GM23338 (cell line): ENCODE measurements at regions not wholly inside any gene's neighbourhood (a gene's known extent, or its start where the extent isn't known, plus 50 kb on each side); places are given as distances from the start of the nearest gene placed in this dataset.

ENCODE experiments used
- ATAC-seq: fragments of 200-7000 bp; cut with Tn5 transposase; 3 replicates; pipeline ENCODE4 v1.9.1; 2020
- DNase-seq: peaks from one replicate; pipeline ENCODE4 v3.0.0-alpha.2; 2015; ENCODE audit warnings: low spot score
- H2AFZ ChIP-seq: fragments of 200-600 bp; sonication (generic); 2 replicates; pipeline ENCODE4 v1.8.0; 2016; ENCODE audit warnings: antibody characterized with exemption, mild to moderate bottlenecking, moderate library complexity
- H3F3A ChIP-seq: fragments of 200-600 bp; sonication (generic); replicated peaks from 2 replicates; pipeline ENCODE4 v1.8.0; 2017; ENCODE audit warnings: antibody characterized with exemption, mixed run types, low read depth
- H3K27ac ChIP-seq: fragments of 200-600 bp; sonication (generic); 2 replicates; pipeline ENCODE4 v1.6.1; 2016; ENCODE audit warnings: low read depth
- H3K27me3 ChIP-seq: fragments of 200-600 bp; sonication (generic); 2 replicates; pipeline ENCODE4 v1.8.0; 2016; ENCODE audit warnings: mild to moderate bottlenecking, mixed run types, moderate library complexity; ENCODE audit not compliant: insufficient read depth
- H3K36me3 ChIP-seq: fragments of 200-600 bp; sonication (generic); 2 replicates; pipeline ENCODE4 v1.8.0; 2016; ENCODE audit warnings: mild to moderate bottlenecking; ENCODE audit not compliant: insufficient read depth
- H3K4me1 ChIP-seq: fragments of 200-600 bp; sonication (generic); 2 replicates; pipeline ENCODE4 v1.8.0; 2016; ENCODE audit warnings: mild to moderate bottlenecking, moderate library complexity; ENCODE audit not compliant: insufficient read depth
- H3K4me2 ChIP-seq: fragments of 200-600 bp; sonication (generic); 2 replicates; pipeline ENCODE4 v1.7.1; 2017; ENCODE audit warnings: mixed run types
- H3K4me3 ChIP-seq: fragments of 200-600 bp; sonication (generic); 2 replicates; pipeline ENCODE4 v1.6.1; 2016; ENCODE audit warnings: mixed run types
- H3K79me2 ChIP-seq: fragments of 200-600 bp; sonication (generic); replicated peaks from 2 replicates; pipeline ENCODE4 v1.8.0; 2017; ENCODE audit warnings: mild to moderate bottlenecking; ENCODE audit not compliant: insufficient read depth
- H3K9me2 ChIP-seq: fragments of 200-600 bp; sonication (generic); 2 replicates; pipeline ENCODE4 v1.8.0; 2017; ENCODE audit not compliant: insufficient read depth
- H4K20me1 ChIP-seq: fragments of 200-600 bp; sonication (generic); replicated peaks from 2 replicates; pipeline ENCODE4 v1.8.0; 2017; ENCODE audit warnings: mild to moderate bottlenecking; ENCODE audit not compliant: insufficient read depth
- H3K27ac Mint-ChIP-seq: 2 replicates; pipeline ENCODE4 v1.8.0; 2020; ENCODE audit warnings: inconsistent platforms, mild to moderate bottlenecking, moderate library complexity, mixed read lengths
- H3K27me3 Mint-ChIP-seq: 3 replicates; pipeline ENCODE4 v1.8.0; 2022; ENCODE audit warnings: low read depth, mild to moderate bottlenecking, moderate library complexity, mixed read lengths, inconsistent platforms; ENCODE audit not compliant: insufficient read depth, poor library complexity
- H3K36me3 Mint-ChIP-seq: 3 replicates; pipeline ENCODE4 v1.8.0; 2021; ENCODE audit warnings: low read depth, mild to moderate bottlenecking, inconsistent platforms, moderate library complexity, mixed read lengths
- H3K4me1 Mint-ChIP-seq: 3 replicates; pipeline ENCODE4 v1.8.0; 2020; ENCODE audit warnings: mild to moderate bottlenecking, inconsistent platforms, mixed read lengths
- H3K4me3 Mint-ChIP-seq: 3 replicates; pipeline ENCODE4 v1.8.0; 2021; ENCODE audit warnings: moderate library complexity, mild to moderate bottlenecking, inconsistent platforms, mixed read lengths
- H3K9me3 Mint-ChIP-seq: 3 replicates; pipeline ENCODE4 v1.8.0; 2020; ENCODE audit warnings: moderate library complexity, mild to moderate bottlenecking, inconsistent platforms, mixed read lengths
- CREB1 ChIP-seq: fragments of 250-450 bp; sonication (Bioruptor Pico); IDR thresholded peaks from 2 replicates; pipeline ENCODE4 v1.5.0; 2020; ENCODE audit warnings: low read depth, mild to moderate bottlenecking, moderate library complexity
- CTCF ChIP-seq, 2 experiments: fragments of 200-600 bp in 1 of 2; sonication (generic) in 1 of 2; conservative IDR thresholded peaks; 2 replicates each; pipeline versions ENCODE4 v1.5.1 to v1.6.1; 2016 to 2017; ENCODE audit warnings: antibody characterized with exemption in 2 of 2, low read depth in 2 of 2, mild to moderate bottlenecking in 2 of 2, moderate library complexity in 1 of 2
- EZH2 ChIP-seq: fragments of 200-600 bp; sonication (generic); IDR thresholded peaks from one replicate; pipeline ENCODE4 v1.8.0; 2017; ENCODE audit warnings: antibody characterized with exemption, mild to moderate bottlenecking, low read depth; ENCODE audit not compliant: unreplicated experiment
- EZH2phosphoT487 ChIP-seq: fragments of 200-600 bp; sonication (generic); IDR thresholded peaks from one replicate; pipeline ENCODE4 v1.8.1; 2018; ENCODE audit warnings: antibody characterized with exemption; ENCODE audit not compliant: unreplicated experiment
- JUNB ChIP-seq: IDR thresholded peaks from one replicate; pipeline ENCODE4 v1.6.1; 2016; ENCODE audit warnings: antibody characterized with exemption; ENCODE audit not compliant: unreplicated experiment
- NANOG ChIP-seq: IDR thresholded peaks from 2 replicates; pipeline ENCODE4 v1.6.1; 2016; ENCODE audit warnings: antibody characterized with exemption, borderline replicate concordance
- POLR2AphosphoS5 ChIP-seq: IDR thresholded peaks from 2 replicates; pipeline ENCODE4 v1.6.1; 2016; ENCODE audit warnings: antibody characterized with exemption, low read depth
- STAT1 ChIP-seq: IDR thresholded peaks from one replicate; pipeline ENCODE4 v1.6.1; 2016; ENCODE audit warnings: antibody characterized with exemption; ENCODE audit not compliant: unreplicated experiment
- ZNF114 ChIP-seq: fragments of 250-450 bp; sonication (Bioruptor Pico); IDR thresholded peaks from 2 replicates; pipeline ENCODE4 v1.5.0; 2020; ENCODE audit warnings: mild to moderate bottlenecking, moderate library complexity
- ZNF331 ChIP-seq: fragments of 250-450 bp; sonication (Bioruptor Pico); IDR thresholded peaks from 2 replicates; pipeline ENCODE4 v1.5.0; 2020; ENCODE audit warnings: low read depth, mild to moderate bottlenecking, moderate library complexity
- TF ChIP-seq, protein P1 (sequence below): IDR thresholded peaks from one replicate; pipeline ENCODE4 v1.6.1; 2018; ENCODE audit warnings: antibody characterized with exemption; ENCODE audit not compliant: unreplicated experiment

GRCh38 chr6:65964261-65964660 is 257.2 kb upstream of the EYS start (continued):
- no peak for TF ChIP-seq CREB1 (CRISPR knock-in tag)
- no peak for TF ChIP-seq STAT1

DNA sequence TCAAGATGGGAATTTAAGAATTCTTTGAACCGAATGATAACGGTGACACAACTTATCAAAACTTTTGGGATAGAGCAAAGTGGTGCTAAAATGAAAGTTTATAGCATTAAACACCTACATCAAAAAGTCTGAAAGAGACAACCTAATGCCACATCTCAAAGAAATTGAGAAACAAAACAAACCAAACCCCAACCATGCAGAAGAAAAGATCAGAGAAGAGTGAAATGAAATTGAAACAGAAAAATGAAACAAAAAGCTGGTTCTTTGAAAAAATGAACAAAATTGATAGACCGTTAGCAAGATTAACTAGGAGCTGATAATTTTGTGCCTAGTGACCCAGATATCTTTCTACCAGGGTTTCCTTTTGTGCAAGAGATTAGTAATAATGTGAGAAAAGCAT is 248.0 kb upstream of the EYS start:
- Histone ChIP-seq H3K4me3 (no peak overlapping the region), H3K9me2 (peaks cover 3% of the 10 kb centered on the region; the same call in 1 of the 2 replicates), H3K27me3 (no peaks in the 10 kb centered on the region), H3K4me2 (no peak overlapping the region), H3K4me1 (no peaks in the 10 kb centered on the region), H3K79me2 (no peaks in the 10 kb centered on the region), H3K36me3 (no peaks in the 10 kb centered on the region), H2AFZ (no peak overlapping the region), H3F3A (no peaks in the 10 kb centered on the region), H4K20me1 (no peaks in the 10 kb centered on the region), H3K27ac (no peak overlapping the region)
- DNase-seq = no peak
- H3K4me1 Mint-ChIP-seq = no peaks in the 10 kb centered on the region
- H3K9me3 Mint-ChIP-seq = no peaks in the 10 kb centered on the region; the same call in 2 of the 3 replicates
- H3K4me3 Mint-ChIP-seq = no peak overlapping the region
- ATAC-seq = no peak
- H3K36me3 Mint-ChIP-seq = no peaks in the 10 kb centered on the region
- H3K27ac Mint-ChIP-seq = no peak overlapping the region
- H3K27me3 Mint-ChIP-seq = peaks cover 1% of the 10 kb centered on the region
- TF ChIP-seq CREB1 (CRISPR knock-in tag) (no peak), ZNF331 (CRISPR knock-in tag) (no peak)

GRCh38 chr6:65948062-65948461 is 241.0 kb upstream of the EYS start:
- no peaks in the 10 kb centered on the region for H3K4me1 Mint-ChIP-seq
- H4K20me1 ChIP-seq = no peaks in the 10 kb centered on the region
- no peaks in the 10 kb centered on the region for H3K79me2 ChIP-seq
- H3K27me3 Mint-ChIP-seq = peaks cover 1% of the 10 kb centered on the region
- H3K36me3 Mint-ChIP-seq = no peaks in the 10 kb centered on the region; the same call in 2 of the 3 replicates
- ATAC-seq (no peak), DNase-seq (no peak)
- no peak overlapping the region for H3K4me3 Mint-ChIP-seq
- no peaks in the 10 kb centered on the region for H3K27me3 ChIP-seq
- H3K4me1 ChIP-seq = no peaks in the 10 kb centered on the region
- no peaks in the 10 kb centered on the region for H3K9me2 ChIP-seq
- H3K36me3 ChIP-seq = no peaks in the 10 kb centered on the region
- no peak overlapping the region for H3K27ac Mint-ChIP-seq
- H3K27ac ChIP-seq = no peak overlapping the region
- H3F3A ChIP-seq = no peaks in the 10 kb centered on the region
- H3K4me3 ChIP-seq = no peak overlapping the region
- peaks cover 16% of the 10 kb centered on the region for H3K9me3 Mint-ChIP-seq
- no peak overlapping the region for H2AFZ ChIP-seq
- no peak overlapping the region for H3K4me2 ChIP-seq
- no peak for TF ChIP-seq EZH2phosphoT487
- TF ChIP-seq NANOG = no peak
- no peak for TF ChIP-seq JUNB
- no peak for TF ChIP-seq POLR2AphosphoS5
- TF ChIP-seq, protein P1, sequence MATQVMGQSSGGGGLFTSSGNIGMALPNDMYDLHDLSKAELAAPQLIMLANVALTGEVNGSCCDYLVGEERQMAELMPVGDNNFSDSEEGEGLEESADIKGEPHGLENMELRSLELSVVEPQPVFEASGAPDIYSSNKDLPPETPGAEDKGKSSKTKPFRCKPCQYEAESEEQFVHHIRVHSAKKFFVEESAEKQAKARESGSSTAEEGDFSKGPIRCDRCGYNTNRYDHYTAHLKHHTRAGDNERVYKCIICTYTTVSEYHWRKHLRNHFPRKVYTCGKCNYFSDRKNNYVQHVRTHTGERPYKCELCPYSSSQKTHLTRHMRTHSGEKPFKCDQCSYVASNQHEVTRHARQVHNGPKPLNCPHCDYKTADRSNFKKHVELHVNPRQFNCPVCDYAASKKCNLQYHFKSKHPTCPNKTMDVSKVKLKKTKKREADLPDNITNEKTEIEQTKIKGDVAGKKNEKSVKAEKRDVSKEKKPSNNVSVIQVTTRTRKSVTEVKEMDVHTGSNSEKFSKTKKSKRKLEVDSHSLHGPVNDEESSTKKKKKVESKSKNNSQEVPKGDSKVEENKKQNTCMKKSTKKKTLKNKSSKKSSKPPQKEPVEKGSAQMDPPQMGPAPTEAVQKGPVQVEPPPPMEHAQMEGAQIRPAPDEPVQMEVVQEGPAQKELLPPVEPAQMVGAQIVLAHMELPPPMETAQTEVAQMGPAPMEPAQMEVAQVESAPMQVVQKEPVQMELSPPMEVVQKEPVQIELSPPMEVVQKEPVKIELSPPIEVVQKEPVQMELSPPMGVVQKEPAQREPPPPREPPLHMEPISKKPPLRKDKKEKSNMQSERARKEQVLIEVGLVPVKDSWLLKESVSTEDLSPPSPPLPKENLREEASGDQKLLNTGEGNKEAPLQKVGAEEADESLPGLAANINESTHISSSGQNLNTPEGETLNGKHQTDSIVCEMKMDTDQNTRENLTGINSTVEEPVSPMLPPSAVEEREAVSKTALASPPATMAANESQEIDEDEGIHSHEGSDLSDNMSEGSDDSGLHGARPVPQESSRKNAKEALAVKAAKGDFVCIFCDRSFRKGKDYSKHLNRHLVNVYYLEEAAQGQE = no peak
- no peak for TF ChIP-seq CTCF (conservative IDR thresholded peaks at IDR 0.05; ENCODE audit: low read depth in 2 of 2)
- no peak for TF ChIP-seq ZNF331 (CRISPR knock-in tag)
- no peak for TF ChIP-seq STAT1
- TF ChIP-seq ZNF114 (CRISPR knock-in tag) = no peak
- TF ChIP-seq EZH2 = no peak
